Trophoblast cell (in vitro differentiated cells and primary cell): ENCODE measurements at regions not wholly inside any gene's neighbourhood (a gene's known extent, or its start where the extent isn't known, plus 50 kb on each side); places are given as distances from the start of the nearest gene placed in this dataset.

Source experiments
- DNase-seq, 2 donors: peaks; one replicate each; pipeline ENCODE4 v3.0.0-alpha.2; 2016
- H2AFZ ChIP-seq: 2 replicates; pipeline ENCODE4 v1.6.1; 2013; ENCODE audit warnings: low read length, moderate library complexity, mild to moderate bottlenecking; ENCODE audit not compliant: insufficient read depth, poor library complexity
- H2AK5ac ChIP-seq: 2 replicates; pipeline ENCODE4 v1.6.1; 2013; ENCODE audit warnings: mild to moderate bottlenecking, low read length
- H2BK120ac ChIP-seq: 2 replicates; pipeline ENCODE4 v1.6.1; 2013; ENCODE audit warnings: low read length, mild to moderate bottlenecking, moderate library complexity; ENCODE audit not compliant: insufficient read depth, poor library complexity
- H2BK12ac ChIP-seq: 2 replicates; pipeline ENCODE4 v1.6.1; 2013; ENCODE audit warnings: mild to moderate bottlenecking, low read length, moderate library complexity
- H2BK5ac ChIP-seq: 2 replicates; pipeline ENCODE4 v1.6.1; 2013; ENCODE audit warnings: low read length, low read depth, moderate library complexity, mild to moderate bottlenecking; ENCODE audit not compliant: poor library complexity
- H3K14ac ChIP-seq: 2 replicates; pipeline ENCODE4 v1.6.1; 2013; ENCODE audit warnings: mild to moderate bottlenecking, low read length
- H3K18ac ChIP-seq: 2 replicates; pipeline ENCODE4 v1.6.1; 2013; ENCODE audit warnings: mild to moderate bottlenecking, low read length
- H3K23ac ChIP-seq: 2 replicates; pipeline ENCODE4 v1.6.1; 2013; ENCODE audit warnings: low read length
- H3K27ac ChIP-seq: 2 replicates; pipeline ENCODE4 v1.5.1; 2013; ENCODE audit warnings: low read depth, mild to moderate bottlenecking, inconsistent platforms, low read length, moderate library complexity
- H3K27me3 ChIP-seq: 2 replicates; pipeline ENCODE4 v1.6.1; 2013; ENCODE audit warnings: inconsistent platforms, mild to moderate bottlenecking, low read length, moderate library complexity; ENCODE audit not compliant: insufficient read depth
- H3K36me3 ChIP-seq, 2 experiments: 1 replicate in 1 of 2; 2 replicates in 1 of 2; pipeline ENCODE4 v1.6.1; 2013; ENCODE audit warnings: low read length in 2 of 2, mild to moderate bottlenecking in 2 of 2, moderate library complexity in 1 of 2; ENCODE audit not compliant: insufficient read depth in 2 of 2, control insufficient read depth in 1 of 2
- H3K4ac ChIP-seq: 2 replicates; pipeline ENCODE4 v1.6.1; 2013; ENCODE audit warnings: low read depth, mild to moderate bottlenecking, low read length, moderate library complexity
- H3K4me1 ChIP-seq, 2 experiments: 1 replicate in 1 of 2; 2 replicates in 1 of 2; pipeline ENCODE4 v1.6.1; 2013; ENCODE audit warnings: low read length in 2 of 2, mild to moderate bottlenecking in 2 of 2, moderate library complexity in 1 of 2; ENCODE audit not compliant: insufficient read depth in 2 of 2, control insufficient read depth in 1 of 2
- H3K4me2 ChIP-seq: 2 replicates; pipeline ENCODE4 v1.6.1; 2013; ENCODE audit warnings: inconsistent platforms, mild to moderate bottlenecking, low read length, moderate library complexity
- H3K4me3 ChIP-seq: 2 replicates; pipeline ENCODE4 v1.5.1; 2013; ENCODE audit warnings: mild to moderate bottlenecking, low read depth, low read length, inconsistent platforms
- H3K79me1 ChIP-seq: one replicate; pipeline ENCODE4 v1.6.1; 2013; ENCODE audit warnings: low read length
- H3K79me2 ChIP-seq: 2 replicates; pipeline ENCODE4 v1.6.1; 2013; ENCODE audit warnings: low read length, mild to moderate bottlenecking; ENCODE audit not compliant: control insufficient read depth, insufficient read depth, poor library complexity
- H3K9ac ChIP-seq: 2 replicates; pipeline ENCODE4 v1.6.1; 2013; ENCODE audit warnings: mild to moderate bottlenecking, low read length
- H3K9me3 ChIP-seq: 2 replicates; pipeline ENCODE4 v1.6.1; 2013; ENCODE audit warnings: low read depth, mild to moderate bottlenecking, control low read depth, inconsistent platforms, low read length; ENCODE audit not compliant: insufficient read depth
- H4K12ac ChIP-seq: 2 replicates; pipeline ENCODE4 v1.6.1; 2013; ENCODE audit warnings: low read depth, mild to moderate bottlenecking, low read length, moderate library complexity
- H4K8ac ChIP-seq: 2 replicates; pipeline ENCODE4 v1.6.1; 2013; ENCODE audit warnings: low read depth, mild to moderate bottlenecking, low read length, moderate library complexity
- H4K91ac ChIP-seq: one replicate; pipeline ENCODE4 v1.6.1; 2013; ENCODE audit warnings: low read depth, mild to moderate bottlenecking, low read length, moderate library complexity
- WGBS: extraction: QIAGEN DNeasy Blood & Tissue Kit; methylation state at CpG from one replicate; pipeline ENCODE4 v1.1.7; 2013; ENCODE audit warnings: missing lambda C conversion rate; ENCODE audit not compliant: insufficient read length, insufficient coverage; ENCODE audit errors: extremely low coverage; 5-methylcytosine and 5-hydroxymethylcytosine counted together

GRCh38 chr1:110282395-110282794 is 56.8 kb upstream of the RBM15 start:
- Histone ChIP-seq H3K4me3 (no peak overlapping the region), H2AFZ (no peak overlapping the region), H2BK120ac (no peak overlapping the region), H4K8ac (no peak overlapping the region), H3K14ac (no peak overlapping the region), H3K23ac (no peak overlapping the region), H2BK12ac (no peak overlapping the region), H3K79me2 (no peaks in the 10 kb centered on the region), H3K18ac (no peak overlapping the region), H4K91ac (no peak overlapping the region), H3K27ac (no peak overlapping the region), H3K4ac (no peak overlapping the region), H2BK5ac (no peak overlapping the region), H3K9ac (no peak overlapping the region), H3K4me2 (no peak overlapping the region), H3K27me3 (no peaks in the 10 kb centered on the region), H3K79me1 (no peaks in the 10 kb centered on the region), H4K12ac (no peak overlapping the region), H3K4me1 (no peaks in the 10 kb centered on the region), H3K9me3 (no peaks in the 10 kb centered on the region), H2AK5ac (no peak overlapping the region), H3K36me3 (no peaks in the 10 kb centered on the region)
- no CpG with 5 or more reads among the region's 3 CpGs for WGBS
- no peak for DNase-seq

- Histone ChIP-seq H3K4me2 (no peak overlapping the region), H2AK5ac (no peak overlapping the region), H3K79me1 (no peaks in the 10 kb centered on the region), H3K4ac (no peak overlapping the region), H3K4me3 (no peak overlapping the region), H3K27ac (no peak overlapping the region), H3K9ac (no peak overlapping the region), H3K79me2 (no peaks in the 10 kb centered on the region), H2BK120ac (no peak overlapping the region), H3K9me3 (no peaks in the 10 kb centered on the region), H2BK12ac (no peak overlapping the region), H3K14ac (no peak overlapping the region), H2BK5ac (no peak overlapping the region), H3K23ac (no peak overlapping the region), H3K27me3 (no peaks in the 10 kb centered on the region), H3K4me1 (no peaks in the 10 kb centered on the region), H4K8ac (no peak overlapping the region), H3K18ac (no peak overlapping the region), H4K91ac (no peak overlapping the region), H2AFZ (no peak overlapping the region), H3K36me3 (no peaks in the 10 kb centered on the region), H4K12ac (no peak overlapping the region)
- WGBS: no CpG with 5 or more reads among the region's 1 CpG
- DNase-seq: no peak
Measured at GRCh38 chr1:110283677-110284076, 55.5 kb upstream of the RBM15 start.

- H3K36me3 ChIP-seq: no peaks in the 10 kb centered on the region
- DNase-seq: no peak
- H3K27me3 ChIP-seq: no peaks in the 10 kb centered on the region
- no peak overlapping the region for H3K4me3 ChIP-seq
- H3K9me3 ChIP-seq: no peaks in the 10 kb centered on the region
- H2AK5ac ChIP-seq: no peak overlapping the region
- H4K91ac ChIP-seq: no peak overlapping the region
- H3K79me1 ChIP-seq: no peaks in the 10 kb centered on the region
- no peak overlapping the region for H3K14ac ChIP-seq
- no peak overlapping the region for H2AFZ ChIP-seq
- no peak overlapping the region for H2BK5ac ChIP-seq
- no peak overlapping the region for H3K23ac ChIP-seq
- no CpG with 5 or more reads among the region's 4 CpGs for WGBS
- H2BK12ac ChIP-seq: no peak overlapping the region
- H3K18ac ChIP-seq: no peak overlapping the region
- H4K12ac ChIP-seq: no peak overlapping the region
- no peaks in the 10 kb centered on the region for H3K4me1 ChIP-seq
- no peak overlapping the region for H3K9ac ChIP-seq
- H3K4me2 ChIP-seq: no peak overlapping the region
- H3K4ac ChIP-seq: no peak overlapping the region
- H3K27ac ChIP-seq: no peak overlapping the region
- H3K79me2 ChIP-seq: no peaks in the 10 kb centered on the region
- H2BK120ac ChIP-seq: no peak overlapping the region
- H4K8ac ChIP-seq: no peak overlapping the region
Measured at GRCh38 chr1:110285316-110285715, 53.9 kb upstream of the RBM15 start.

GRCh38 chr1:110286564-110286963 is 52.6 kb upstream of the RBM15 start:
- Histone ChIP-seq H3K4me1 (no peaks in the 10 kb centered on the region), H2BK120ac (no peak overlapping the region), H3K4ac (no peak overlapping the region), H3K18ac (no peak overlapping the region), H4K8ac (no peak overlapping the region), H3K27me3 (no peaks in the 10 kb centered on the region), H3K36me3 (no peaks in the 10 kb centered on the region), H3K14ac (no peak overlapping the region), H2AK5ac (no peak overlapping the region), H2BK12ac (no peak overlapping the region), H2BK5ac (no peak overlapping the region), H3K27ac (no peak overlapping the region), H4K12ac (no peak overlapping the region), H4K91ac (no peak overlapping the region), H3K79me2 (no peaks in the 10 kb centered on the region), H3K9me3 (no peaks in the 10 kb centered on the region), H3K9ac (no peak overlapping the region), H3K79me1 (no peaks in the 10 kb centered on the region), H3K4me3 (no peak overlapping the region), H3K4me2 (no peak overlapping the region), H3K23ac (no peak overlapping the region), H2AFZ (no peak overlapping the region)
- WGBS: no CpG with 5 or more reads among the region's 2 CpGs
- no peak for DNase-seq
